ENCODE measurements at regions not wholly inside any gene's neighbourhood (a gene's known extent, or its start where the extent isn't known, plus 50 kb on each side); places are given as distances from the start of the nearest gene placed in this dataset.

- no peak for DNase-seq (ENCODE audit: low read depth)
These were observed 357.0 kb downstream of the FBXO15 start for GRCh38 chr18:73790587-73790986.

- DNase-seq (ENCODE audit: low read depth): no peak
These were observed 360.3 kb downstream of the FBXO15 start for GRCh38 chr18:73787316-73787715.

- DNase-seq (ENCODE audit: low read depth): no peak
These were observed 362.3 kb downstream of the FBXO15 start for GRCh38 chr18:73785300-73785699.

GRCh38 chr18:73784853-73785252, 362.8 kb downstream of the FBXO15 start:
- no peak for DNase-seq (ENCODE audit: low read depth)

GRCh38 chr18:73782405-73782804, 365.2 kb downstream of the FBXO15 start:
- no peak for DNase-seq (ENCODE audit: low read depth)

- DNase-seq (ENCODE audit: low read depth): no peak
These were observed 367.4 kb downstream of the FBXO15 start for GRCh38 chr18:73780218-73780617.

GRCh38 chr18:73778032-73778359, 369.6 kb downstream of the FBXO15 start:
- DNase-seq (ENCODE audit: low read depth): no peak

GRCh38 chr18:73777356-73778031, 370.1 kb downstream of the FBXO15 start:
- no peak for DNase-seq (ENCODE audit: low read depth)

GRCh38 chr18:73774811-73775509, 372.7 kb downstream of the FBXO15 start:
- peak; percentile 71 for DNase-seq (ENCODE audit: low read depth)

GRCh38 chr18:73768043-73768442, 379.6 kb downstream of the FBXO15 start:
- DNase-seq (ENCODE audit: low read depth): no peak

GRCh38 chr18:73766910-73767515, 380.6 kb downstream of the FBXO15 start:
- no peak for DNase-seq (ENCODE audit: low read depth)

- DNase-seq (ENCODE audit: low read depth): no peak
These were observed 389.2 kb downstream of the FBXO15 start for GRCh38 chr18:73758446-73758845.

- DNase-seq (ENCODE audit: low read depth): peak; percentile 42
These were observed 391.2 kb downstream of the FBXO15 start for GRCh38 chr18:73756256-73757091.

- peak; percentile 7 for DNase-seq (ENCODE audit: low read depth)
These were observed 394.7 kb downstream of the FBXO15 start for GRCh38 chr18:73752965-73753364.

- peak; percentile 50 for DNase-seq (ENCODE audit: low read depth)
These were observed 395.1 kb downstream of the FBXO15 start for GRCh38 chr18:73752546-73752945.

GRCh38 chr18:73750052-73750451, 397.6 kb downstream of the FBXO15 start:
- DNase-seq (ENCODE audit: low read depth): no peak

- no peak for DNase-seq (ENCODE audit: low read depth)
These were observed 398.3 kb downstream of the FBXO15 start for GRCh38 chr18:73749304-73749703.

GRCh38 chr18:73748731-73749130, 398.9 kb downstream of the FBXO15 start:
- no peak for DNase-seq (ENCODE audit: low read depth)

- no peak for DNase-seq (ENCODE audit: low read depth)
These were observed 401.5 kb downstream of the FBXO15 start for GRCh38 chr18:73746101-73746500.

GRCh38 chr18:73742957-73743356, 404.7 kb downstream of the FBXO15 start:
- no peak for DNase-seq (ENCODE audit: low read depth)

- DNase-seq (ENCODE audit: low read depth): no peak
These were observed 405.7 kb downstream of the FBXO15 start for GRCh38 chr18:73741946-73742345.

GRCh38 chr18:73739098-73739497, 408.5 kb downstream of the FBXO15 start:
- DNase-seq (ENCODE audit: low read depth): peak; percentile 69
